HUES6 (cell line): ENCODE measurements at regions not wholly inside any gene's neighbourhood (a gene's known extent, or its start where the extent isn't known, plus 50 kb on each side); places are given as distances from the start of the nearest gene placed in this dataset.

Source experiments
- H3K27ac ChIP-seq: 2 replicates; pipeline ENCODE4 v1.7.0; 2013; ENCODE audit warnings: low read depth, mild to moderate bottlenecking, low read length, inconsistent platforms
- H3K27me3 ChIP-seq: 2 replicates; pipeline ENCODE4 v1.6.1; 2013; ENCODE audit warnings: low read length; ENCODE audit not compliant: control insufficient read depth, insufficient read depth
- H3K36me3 ChIP-seq: 2 replicates; pipeline ENCODE4 v1.6.1; 2013; ENCODE audit warnings: low read length; ENCODE audit not compliant: control insufficient read depth, insufficient read depth
- H3K4me1 ChIP-seq: 2 replicates; pipeline ENCODE4 v1.6.1; 2013; ENCODE audit warnings: low read length; ENCODE audit not compliant: control insufficient read depth, insufficient read depth
- H3K4me3 ChIP-seq: 2 replicates; pipeline ENCODE4 v1.5.1; 2013; ENCODE audit warnings: low read depth, low read length
- H3K9ac ChIP-seq: one replicate; pipeline ENCODE4 v1.6.1; 2013; ENCODE audit warnings: mild to moderate bottlenecking, low read length
- H3K9me3 ChIP-seq: 2 replicates; pipeline ENCODE4 v1.6.1; 2013; ENCODE audit warnings: low read depth, low read length; ENCODE audit not compliant: control insufficient read depth, insufficient read depth

DNA sequence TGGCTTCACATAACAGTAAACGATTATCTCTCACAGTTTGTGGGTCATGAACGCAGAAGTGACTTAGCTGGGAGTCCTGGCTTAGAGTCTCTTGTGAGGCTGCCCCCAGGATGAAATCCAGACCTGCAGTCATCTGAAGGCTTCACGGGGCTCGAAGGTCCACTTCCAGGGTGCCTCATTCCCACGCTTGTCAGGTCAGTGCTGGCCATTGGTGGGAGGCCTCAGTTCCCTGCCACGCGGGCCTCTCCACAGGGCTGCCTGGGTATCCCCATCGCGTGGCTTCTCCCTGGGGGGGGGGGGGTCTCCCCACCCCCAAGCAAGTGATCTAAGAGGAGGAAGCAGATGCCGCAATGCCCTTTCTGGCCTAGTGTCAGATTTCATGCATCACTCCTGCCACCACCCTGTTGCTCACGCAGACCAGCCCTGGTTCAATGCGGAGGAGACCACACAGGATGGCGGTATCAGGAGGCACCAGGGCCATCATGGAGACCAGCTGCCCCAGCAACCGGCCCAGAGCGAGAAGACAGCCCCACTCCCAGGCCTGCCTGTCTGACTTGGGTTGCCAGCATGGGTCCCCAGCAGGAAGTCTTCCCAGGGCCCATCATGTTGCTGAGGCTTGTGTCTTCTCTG, 77.3 kb upstream of the CDH5 start:
- Histone ChIP-seq H3K4me3 (no peak overlapping the region), H3K36me3 (no peaks in the 10 kb centered on the region), H3K9ac (no peak overlapping the region), H3K4me1 (no peaks in the 10 kb centered on the region), H3K27ac (no peak overlapping the region), H3K9me3 (no peaks in the 10 kb centered on the region), H3K27me3 (peaks cover 17% of the 10 kb centered on the region)

DNA sequence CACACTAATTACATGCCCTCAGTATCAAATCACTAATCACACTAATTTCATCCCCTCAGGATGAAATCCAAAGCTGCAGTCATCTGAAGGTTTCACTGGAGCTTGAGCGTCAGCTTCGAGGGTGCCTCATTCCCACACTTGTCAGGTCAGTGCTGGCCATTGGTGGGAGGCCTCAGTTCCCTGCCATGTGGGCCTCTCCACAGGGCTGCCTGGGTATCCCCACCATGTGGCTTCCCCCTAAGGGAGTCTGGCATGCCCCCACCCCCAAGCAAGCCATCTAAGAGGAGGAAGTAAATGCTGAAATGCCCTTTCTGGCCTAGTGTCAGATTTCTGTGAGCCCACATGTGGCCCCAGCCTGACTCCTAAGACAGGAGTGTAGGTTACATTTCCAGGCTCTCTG, 78.6 kb upstream of the CDH5 start:
- Histone ChIP-seq H3K9ac (no peak overlapping the region), H3K36me3 (no peaks in the 10 kb centered on the region), H3K4me3 (no peak overlapping the region), H3K27me3 (peaks cover 5% of the 10 kb centered on the region; the same call in 1 of the 2 replicates), H3K9me3 (no peaks in the 10 kb centered on the region), H3K4me1 (no peaks in the 10 kb centered on the region), H3K27ac (no peak overlapping the region)

DNA sequence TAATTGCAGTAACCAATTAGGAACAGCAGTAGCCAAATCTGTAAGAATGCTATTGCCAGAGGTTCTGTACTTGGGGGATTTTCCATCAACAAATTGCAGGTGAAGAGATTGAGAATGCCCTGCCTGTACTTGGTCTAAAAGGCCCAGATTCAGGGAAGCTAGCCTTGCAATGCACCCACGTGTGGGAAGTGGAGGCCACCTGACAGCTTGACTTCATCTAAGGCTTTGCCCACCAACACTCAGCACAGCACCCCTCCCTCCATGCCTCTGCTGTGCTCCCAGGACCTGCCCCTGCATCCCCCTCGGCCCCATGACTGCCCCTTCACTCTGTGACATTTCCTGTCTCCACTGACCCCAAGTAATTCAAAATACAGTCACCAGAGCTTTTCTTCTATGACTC, 79.1 kb upstream of the CDH5 start:
- no peaks in the 10 kb centered on the region for H3K4me1 ChIP-seq
- H3K9me3 ChIP-seq: no peaks in the 10 kb centered on the region
- no peaks in the 10 kb centered on the region for H3K27me3 ChIP-seq
- H3K36me3 ChIP-seq: no peaks in the 10 kb centered on the region
- no peak overlapping the region for H3K9ac ChIP-seq
- H3K27ac ChIP-seq: no peak overlapping the region
- H3K4me3 ChIP-seq: no peak overlapping the region

- Histone ChIP-seq H3K9ac (no peak overlapping the region), H3K4me3 (no peak overlapping the region), H3K36me3 (no peaks in the 10 kb centered on the region)
Measured at GRCh38 chr16:66286527-66286926, 80.0 kb upstream of the CDH5 start.

GRCh38 chr16:66278604-66279262, 87.8 kb upstream of the CDH5 start:
- Histone ChIP-seq H3K36me3 (no peaks in the 10 kb centered on the region), H3K9me3 (peaks cover 12% of the 10 kb centered on the region), H3K4me1 (no peaks in the 10 kb centered on the region), H3K27ac (no peak overlapping the region), H3K9ac (no peak overlapping the region), H3K27me3 (no peaks in the 10 kb centered on the region), H3K4me3 (no peak overlapping the region)

More at GRCh38 chr16:66286527-66286926, 80.0 kb upstream of the CDH5 start:
- Histone ChIP-seq H3K27me3 (no peaks in the 10 kb centered on the region), H3K9me3 (no peaks in the 10 kb centered on the region), H3K4me1 (no peaks in the 10 kb centered on the region), H3K27ac (no peak overlapping the region)

DNA sequence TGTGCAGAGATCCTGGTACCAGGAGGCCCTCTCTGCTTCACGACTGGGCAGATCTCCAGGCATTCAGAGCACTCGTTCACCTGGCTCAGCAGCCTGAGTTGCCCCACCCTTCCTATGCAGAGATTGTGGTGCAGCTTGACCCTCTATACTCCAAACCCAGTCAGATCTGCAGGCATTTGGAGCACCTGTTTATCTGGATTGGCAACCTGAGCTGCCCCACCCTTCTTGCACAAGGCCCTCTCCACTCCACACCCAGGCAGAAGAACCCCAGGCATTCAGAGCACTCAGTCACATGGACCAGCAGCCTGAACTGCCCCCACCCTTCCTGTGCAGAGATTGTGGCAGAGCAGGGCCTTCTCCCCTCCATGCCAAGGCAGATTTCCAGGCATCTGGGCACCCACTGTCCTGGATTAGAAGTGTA, 88.4 kb upstream of the CDH5 start:
- Histone ChIP-seq H3K4me1 (no peaks in the 10 kb centered on the region), H3K4me3 (no peak overlapping the region), H3K27ac (no peak overlapping the region)

DNA sequence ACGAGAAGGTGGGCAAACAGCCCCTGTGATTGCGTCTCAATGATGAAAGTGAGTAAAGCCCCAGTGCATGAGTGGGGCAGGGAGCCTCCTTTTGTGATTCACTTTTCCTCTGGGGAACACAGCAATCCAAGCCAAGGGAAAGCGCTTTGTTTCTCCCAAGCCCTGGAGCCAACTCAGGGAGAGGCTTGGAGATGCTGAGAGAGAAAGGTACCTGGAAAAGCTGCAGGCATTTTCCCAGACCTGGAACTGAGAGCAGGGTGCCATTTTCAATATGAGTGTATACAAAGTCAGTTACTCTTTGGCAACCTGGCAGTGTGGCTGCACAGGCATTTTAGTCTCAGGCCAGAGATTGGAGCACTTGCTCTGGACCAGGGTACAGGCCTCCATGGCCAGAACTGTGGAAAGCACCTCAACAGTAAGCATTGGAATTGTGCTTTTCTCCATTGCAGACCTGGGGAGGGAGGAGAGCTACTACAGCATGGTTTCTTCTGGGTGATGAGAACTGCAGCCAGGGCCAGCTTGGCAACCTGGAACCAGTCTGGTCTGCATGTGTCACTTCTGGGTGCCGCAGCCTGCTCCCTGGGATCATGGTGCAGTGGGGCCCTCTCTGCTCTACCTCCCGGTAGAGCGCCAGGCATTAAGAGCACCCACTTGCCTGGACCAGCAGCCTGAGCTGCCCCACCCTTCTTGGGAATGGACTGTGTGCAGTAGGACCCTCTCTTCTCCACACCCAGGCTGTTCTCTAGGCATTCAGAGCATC, 89.0 kb upstream of the CDH5 start:
- Histone ChIP-seq H3K27ac (no peak overlapping the region), H3K27me3 (no peaks in the 10 kb centered on the region), H3K9me3 (peaks cover 12% of the 10 kb centered on the region), H3K4me1 (no peaks in the 10 kb centered on the region), H3K4me3 (no peak overlapping the region), H3K36me3 (no peaks in the 10 kb centered on the region), H3K9ac (no peak overlapping the region)

More for the DNA sequence above, 88.4 kb upstream of the CDH5 start:
- Histone ChIP-seq H3K36me3 (no peaks in the 10 kb centered on the region), H3K27me3 (no peaks in the 10 kb centered on the region), H3K9ac (no peak overlapping the region), H3K9me3 (peaks cover 12% of the 10 kb centered on the region)

DNA sequence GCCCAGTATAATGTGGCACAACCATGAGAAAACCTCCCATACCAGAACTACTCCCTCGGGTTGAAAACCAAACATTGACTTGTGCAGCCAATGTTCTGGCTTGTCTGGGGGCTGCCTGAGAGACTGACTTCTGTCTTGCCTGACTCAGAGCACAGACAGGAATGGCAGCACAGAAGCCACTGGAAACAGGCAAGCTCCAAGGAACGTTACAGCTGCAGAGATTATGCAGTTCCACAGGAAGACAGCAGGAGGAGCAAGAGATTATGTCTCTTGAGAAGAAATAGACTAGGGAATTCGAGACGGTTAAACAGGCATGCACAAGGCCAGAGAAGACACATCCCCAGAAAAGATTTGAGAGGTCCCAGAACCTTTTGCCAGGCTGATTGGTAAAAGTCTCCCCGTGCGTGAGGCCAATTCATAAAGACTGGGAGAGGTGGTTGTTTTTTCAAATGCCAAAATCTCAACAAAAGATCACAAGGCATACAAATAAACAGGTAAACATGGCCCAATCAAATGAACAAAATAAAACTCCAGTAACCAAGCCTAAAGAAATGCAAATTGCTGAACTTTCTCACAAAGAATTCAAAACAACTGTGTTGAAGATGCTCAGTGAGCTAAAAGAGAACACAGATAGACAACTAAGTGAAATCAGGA, 90.6 kb upstream of the CDH5 start:
- peaks cover 4% of the 10 kb centered on the region; the same call in 1 of the 2 replicates for H3K4me1 ChIP-seq
- no peak overlapping the region for H3K27ac ChIP-seq
- no peak overlapping the region for H3K9ac ChIP-seq
- peaks cover 12% of the 10 kb centered on the region for H3K9me3 ChIP-seq
- peaks cover 3% of the 10 kb centered on the region for H3K27me3 ChIP-seq
- no peaks in the 10 kb centered on the region for H3K36me3 ChIP-seq
- no peak overlapping the region for H3K4me3 ChIP-seq

DNA sequence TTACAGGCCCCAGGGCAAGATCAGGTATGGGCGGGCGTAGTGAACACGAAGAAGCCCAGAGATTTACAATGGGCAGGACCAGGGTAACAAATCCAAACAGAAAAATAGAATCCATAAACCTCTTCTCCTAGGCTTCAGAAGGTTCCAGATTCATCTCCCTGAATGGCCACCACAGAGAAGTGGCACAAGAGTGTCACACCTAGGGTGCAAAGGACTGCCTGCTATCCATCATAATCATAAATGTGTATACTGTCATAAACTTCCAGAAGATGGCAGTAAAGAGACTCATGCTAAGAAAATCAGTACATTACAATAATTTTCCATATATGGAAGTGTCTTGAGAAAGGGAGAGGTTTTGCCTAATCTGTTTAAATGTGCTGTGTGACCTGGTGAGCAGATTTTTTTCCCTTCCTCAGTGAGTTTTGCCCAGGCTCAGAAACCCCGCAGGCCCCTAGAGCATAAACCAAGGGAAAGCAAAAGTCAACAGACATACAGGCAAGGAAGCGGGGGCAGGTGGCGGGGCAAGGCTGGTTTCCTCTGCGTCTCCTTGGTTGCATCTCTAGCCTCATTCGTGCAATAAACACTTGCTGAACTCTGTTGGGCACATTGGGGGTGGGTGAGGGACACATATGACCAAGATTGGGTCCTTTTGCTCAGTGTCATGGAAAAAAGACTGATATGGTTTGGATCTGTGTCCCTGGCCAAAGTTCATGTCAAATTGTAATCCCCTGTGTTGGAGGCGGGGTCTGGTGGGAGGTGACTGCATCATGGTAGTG, 92.0 kb upstream of the CDH5 start:
- Histone ChIP-seq H3K27ac (no peak overlapping the region), H3K9me3 (peaks cover 6% of the 10 kb centered on the region), H3K36me3 (no peaks in the 10 kb centered on the region), H3K9ac (no peak overlapping the region), H3K27me3 (peaks cover 6% of the 10 kb centered on the region), H3K4me3 (no peak overlapping the region), H3K4me1 (peaks cover 8% of the 10 kb centered on the region; the same call in 1 of the 2 replicates)

GRCh38 chr16:66273644-66274334, 92.7 kb upstream of the CDH5 start:
- Histone ChIP-seq H3K4me1 (peaks cover 10% of the 10 kb centered on the region; the same call in 1 of the 2 replicates), H3K27ac (no peak overlapping the region), H3K4me3 (no peak overlapping the region)

More at GRCh38 chr16:66273644-66274334, 92.7 kb upstream of the CDH5 start:
- H3K27me3 ChIP-seq: peaks cover 8% of the 10 kb centered on the region
- no peaks in the 10 kb centered on the region for H3K36me3 ChIP-seq
- H3K9me3 ChIP-seq: 0 out of 2 replicates have a peak, but pooled peaks cover under 1% of the 10 kb centered on the region
- H3K9ac ChIP-seq: no peak overlapping the region
